GM21390 (cell line): ENCODE measurements at regions not wholly inside any gene's neighbourhood (a gene's known extent, or its start where the extent isn't known, plus 50 kb on each side); places are given as distances from the start of the nearest gene placed in this dataset.
"Not testable (repeated sequence)": the region's sequence is repeated elsewhere in the genome, so short reads cannot be mapped to it uniquely, and the experiment has no call there.

ENCODE experiments used
- ATAC-seq: cut with Tn5 transposase; IDR thresholded peaks from one replicate; pipeline ENCODE4 v1.9.1; 2021; ENCODE audit not compliant: unreplicated experiment

DNA sequence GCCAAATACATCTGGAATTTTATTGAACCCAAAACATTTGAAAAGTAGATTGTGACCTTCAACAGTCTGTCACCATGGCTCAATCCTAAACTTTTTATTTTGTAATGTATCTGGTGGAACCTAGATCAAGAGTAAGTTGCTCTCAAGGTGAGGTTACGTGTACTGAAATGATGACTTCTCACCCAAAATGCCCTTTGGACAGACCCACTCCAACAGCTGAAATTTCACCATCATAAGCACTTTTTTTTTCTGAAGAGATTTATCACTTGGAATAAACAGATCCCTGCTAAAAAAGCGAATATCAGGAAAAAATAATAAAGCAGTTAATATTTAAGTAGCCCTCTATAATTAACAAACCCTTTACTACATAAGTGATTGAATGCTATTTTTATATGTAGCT lies 155.0 kb upstream of the FBXL7 start:
- no peak for ATAC-seq

DNA sequence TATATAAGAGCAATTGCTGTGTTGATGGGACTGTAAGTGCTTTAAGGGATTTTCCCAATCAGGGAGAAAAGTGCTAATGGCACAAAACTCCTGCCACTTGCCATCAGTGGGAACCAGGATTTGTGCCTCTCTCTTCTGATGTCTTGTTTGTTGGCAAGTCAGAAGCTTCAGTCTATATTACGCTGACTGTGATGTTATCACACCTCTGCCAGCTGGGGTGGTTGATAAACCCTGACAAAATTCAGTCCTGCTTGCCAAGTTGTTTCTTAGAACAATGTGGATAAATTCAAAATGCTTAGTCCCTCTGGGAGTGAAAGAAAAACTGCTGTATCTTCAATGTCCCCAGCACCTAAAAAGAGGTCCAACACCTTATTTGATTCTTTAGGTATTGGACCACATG lies 161.4 kb upstream of the FBXL7 start:
- no peak for ATAC-seq

DNA sequence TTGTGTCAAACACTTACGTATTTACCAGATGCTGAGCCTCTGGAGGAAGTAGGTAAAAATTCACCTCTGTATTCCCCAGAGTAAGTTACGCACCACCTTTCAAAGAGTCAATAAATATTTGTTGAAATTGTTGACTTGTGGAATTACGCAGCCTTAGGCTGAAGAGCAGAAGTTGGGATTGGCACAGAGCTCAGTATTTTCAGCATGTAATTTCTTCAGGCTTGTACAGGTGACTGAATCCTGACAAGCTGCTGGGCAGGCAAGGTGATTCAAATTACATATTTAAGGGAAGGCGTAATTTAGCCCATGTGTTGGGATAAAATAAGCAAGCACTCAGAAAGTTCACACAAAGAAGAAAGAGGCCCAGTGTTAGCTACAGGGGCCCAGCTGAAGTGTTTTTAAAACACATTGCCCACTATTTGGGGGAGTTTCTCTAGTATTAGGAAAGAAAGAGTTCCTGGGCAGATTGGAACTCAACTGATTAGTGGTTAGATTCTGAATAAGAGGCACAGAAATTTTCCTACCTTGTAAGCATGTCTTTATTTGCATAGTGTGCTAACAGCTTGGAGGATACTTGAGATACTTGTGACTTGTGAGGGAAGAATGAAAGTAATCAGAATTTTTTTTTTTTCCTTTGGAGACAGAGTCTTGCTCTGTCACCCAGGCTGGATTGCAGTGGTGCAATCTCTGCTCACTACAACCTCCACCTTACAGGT lies 165.3 kb upstream of the FBXL7 start:
- ATAC-seq = no peak

DNA sequence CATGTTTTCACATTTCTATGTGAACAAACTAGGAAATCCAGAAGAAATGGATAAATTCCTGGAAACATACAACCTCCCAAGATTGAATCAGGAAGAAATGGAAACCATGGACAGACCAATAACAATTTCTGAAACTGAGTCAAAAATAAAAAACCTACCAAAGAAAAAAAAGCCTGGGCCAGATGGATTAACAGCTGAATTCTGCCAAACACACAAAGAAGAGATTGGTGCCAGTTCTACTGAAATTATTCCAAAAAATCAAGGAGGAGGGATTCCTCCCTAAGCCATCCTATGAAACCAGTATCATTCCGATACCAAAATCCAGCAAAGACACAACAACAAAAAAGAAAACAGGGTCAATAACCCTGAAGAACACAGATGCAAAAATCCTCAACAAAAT lies 166.9 kb upstream of the FBXL7 start:
- no peak for ATAC-seq

DNA sequence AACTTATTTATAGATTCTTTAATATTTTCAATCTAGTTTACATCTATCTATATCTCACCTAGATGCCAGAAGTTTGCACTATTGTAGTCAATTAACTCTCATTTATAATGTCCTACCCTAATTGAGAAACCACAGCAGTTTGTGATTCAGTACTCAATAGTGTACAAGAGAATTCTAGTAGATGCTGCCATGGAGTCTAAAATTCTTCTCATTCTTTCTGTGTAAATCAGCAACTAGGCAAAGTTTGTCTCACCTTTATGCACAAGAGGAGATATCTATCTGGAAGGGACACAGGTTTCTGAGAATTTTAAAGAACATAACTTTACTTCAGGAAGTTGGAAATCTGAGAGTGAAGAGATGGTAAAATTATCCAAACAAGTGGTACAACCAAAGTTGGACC lies 173.0 kb upstream of the FBXL7 start:
- ATAC-seq = no peak

DNA sequence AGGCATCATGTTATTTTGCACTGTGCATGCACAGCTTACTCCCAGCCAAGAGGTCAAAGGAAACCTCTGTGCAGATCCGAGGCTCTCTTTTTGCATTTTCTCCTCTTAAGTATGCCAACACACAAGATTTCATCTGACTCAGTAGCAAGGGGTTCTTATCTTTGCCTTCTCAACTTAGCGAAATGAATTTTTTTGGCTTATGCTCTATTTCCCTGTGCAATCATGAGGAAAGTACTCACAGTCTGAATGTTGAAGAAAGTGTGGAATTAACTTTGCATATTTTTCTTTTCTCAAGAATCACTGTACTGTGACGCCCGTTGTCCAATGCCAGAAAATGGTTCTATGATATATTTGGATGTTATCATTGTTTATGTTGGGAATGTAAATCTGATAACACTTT lies 173.5 kb upstream of the FBXL7 start:
- ATAC-seq = no peak

DNA sequence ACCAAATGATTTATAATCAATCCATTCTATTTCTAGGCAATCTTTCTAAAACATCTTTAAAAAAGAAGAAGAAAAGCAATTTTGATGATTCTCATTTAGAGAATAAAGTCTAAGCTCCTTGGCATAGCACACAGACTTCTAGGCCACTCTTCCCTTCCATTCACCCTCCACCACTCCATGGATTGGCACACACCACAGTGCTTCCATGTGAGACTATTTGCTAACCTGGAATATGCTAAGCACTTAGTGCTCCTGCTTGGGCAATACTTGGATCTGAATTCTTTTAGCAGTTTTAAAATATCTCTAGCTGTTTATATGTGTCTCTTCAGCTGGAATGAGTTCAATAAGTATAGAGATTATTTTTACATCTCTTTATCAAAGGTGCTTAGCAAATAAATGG lies 177.6 kb upstream of the FBXL7 start:
- ATAC-seq = no peak

DNA sequence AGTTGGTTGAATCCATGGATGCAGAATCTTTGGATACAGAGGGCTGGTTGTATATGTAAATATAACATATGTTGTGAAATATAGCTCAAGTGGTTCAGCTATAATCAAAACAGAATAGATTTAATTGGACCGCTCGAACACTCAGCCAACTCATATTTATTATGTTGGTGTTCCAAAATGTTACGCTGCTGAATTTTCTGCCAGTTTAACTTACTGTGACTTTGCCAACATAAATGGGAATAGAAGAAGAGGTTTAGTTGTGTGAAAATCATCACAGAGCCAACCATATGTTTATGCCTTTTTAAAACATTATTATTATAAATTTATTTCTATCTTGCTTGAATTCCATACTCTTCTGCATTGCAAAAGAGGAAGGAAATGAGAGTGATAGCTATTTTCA lies 178.2 kb upstream of the FBXL7 start:
- no peak for ATAC-seq

DNA sequence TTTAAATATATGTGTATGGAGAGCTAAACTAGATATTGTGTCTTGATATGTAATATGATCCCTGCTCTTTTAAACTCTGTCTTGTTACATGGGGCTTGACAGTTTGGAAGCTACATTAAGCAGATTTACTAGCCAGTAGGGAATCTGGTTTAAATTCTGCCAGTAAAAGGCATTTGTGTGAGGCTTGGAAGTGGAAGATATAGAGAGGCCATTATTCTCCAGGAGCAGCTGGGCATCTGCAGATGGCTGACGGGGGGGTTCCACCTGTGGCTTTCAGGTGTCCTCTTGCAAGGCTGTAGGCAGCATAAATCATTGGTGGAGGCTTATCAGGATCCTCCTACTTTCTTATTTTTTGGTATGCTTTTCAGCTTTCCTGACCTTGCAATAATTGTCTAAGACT lies 179.1 kb upstream of the FBXL7 start:
- no peak for ATAC-seq

DNA sequence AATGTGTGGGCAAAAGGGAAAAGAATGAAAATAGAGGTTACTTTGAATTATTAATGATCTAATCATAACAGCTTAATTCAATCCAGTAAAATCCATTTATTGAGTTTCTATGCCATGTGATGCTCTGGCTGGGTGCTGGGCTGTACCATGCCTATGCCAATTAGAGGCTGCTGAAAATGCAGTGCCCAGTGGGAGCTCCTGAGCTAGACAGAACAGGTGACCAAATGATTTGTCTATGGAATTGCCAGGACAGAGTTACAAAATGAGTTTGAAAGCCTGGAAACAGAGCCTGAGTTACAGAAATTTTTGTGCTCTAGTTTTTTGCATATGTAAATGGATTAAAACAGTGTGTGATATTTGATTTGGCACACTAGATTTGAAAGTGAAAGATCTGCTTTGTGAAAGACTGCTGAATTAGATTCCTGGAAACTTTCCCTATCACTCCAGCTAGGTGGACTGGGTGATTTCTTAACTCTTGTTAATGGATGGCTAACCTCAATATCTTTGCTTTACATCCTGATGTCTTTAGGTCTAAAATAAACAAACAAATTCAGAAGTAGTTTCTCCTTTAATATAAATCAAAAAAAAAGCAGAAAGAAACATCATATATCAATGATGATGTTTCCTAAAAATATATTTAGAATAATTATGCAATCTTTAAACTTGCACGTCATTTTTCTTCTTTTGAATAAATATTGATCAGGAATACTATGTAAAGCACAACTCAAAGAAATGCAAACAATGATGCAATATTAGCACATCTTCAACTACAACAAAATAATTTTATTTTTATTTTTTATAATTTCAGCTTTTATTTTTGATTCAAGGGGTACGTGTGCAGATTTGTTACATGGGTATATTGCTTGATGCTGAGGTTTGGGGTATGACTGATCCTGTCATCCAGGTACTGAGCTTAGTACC lies 194.8 kb upstream of the FBXL7 start:
- ATAC-seq = no peak

DNA sequence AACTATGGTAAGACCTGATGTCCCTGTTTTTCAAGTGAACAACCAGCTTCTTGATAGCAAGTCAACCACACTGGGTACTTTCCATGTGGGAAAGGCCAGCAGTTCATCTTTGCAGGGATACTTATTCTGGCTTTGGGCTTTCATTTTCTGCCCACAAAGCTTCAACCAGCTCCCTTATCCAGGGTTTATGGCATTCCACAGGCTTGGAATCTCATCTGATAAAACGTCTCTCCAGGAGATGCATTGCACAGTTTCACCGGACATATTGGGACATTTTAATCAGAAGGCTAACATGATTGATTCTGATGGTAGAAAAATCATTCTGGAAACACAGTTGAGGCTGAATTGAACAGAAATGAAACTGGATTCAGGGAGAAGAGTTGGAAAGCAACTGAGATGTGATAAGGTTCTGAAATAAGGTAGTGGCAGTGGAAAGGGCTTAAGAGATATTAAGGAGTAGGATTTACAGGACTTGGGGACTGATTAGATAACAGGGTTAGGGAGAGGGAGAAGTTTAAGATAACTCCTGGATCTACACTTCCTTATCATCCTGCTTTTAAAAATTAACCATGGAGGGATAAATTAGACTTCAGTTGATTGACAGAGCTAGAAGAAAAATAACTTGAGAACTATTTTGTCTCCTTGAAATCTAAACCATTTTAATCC lies 195.8 kb upstream of the FBXL7 start:
- no peak for ATAC-seq

DNA sequence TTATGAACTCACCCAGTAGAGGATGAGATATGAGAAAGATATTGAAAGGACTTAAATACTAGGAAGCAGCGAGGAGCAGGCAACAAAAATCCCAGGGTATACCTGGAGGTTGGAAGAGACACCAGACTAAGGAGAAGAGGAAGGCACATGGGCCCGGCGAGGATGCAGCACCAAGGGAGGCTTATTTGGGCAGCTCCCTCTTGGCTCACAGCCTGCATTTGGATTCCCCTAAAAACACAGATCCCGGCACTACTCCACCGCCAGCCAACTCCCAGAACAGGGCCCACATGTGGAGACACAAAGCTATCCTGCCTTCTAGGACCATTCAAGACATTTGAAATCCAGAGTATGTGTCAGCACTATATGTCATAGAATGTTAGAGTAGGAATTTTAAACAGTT lies 199.8 kb upstream of the FBXL7 start:
- no peak for ATAC-seq

DNA sequence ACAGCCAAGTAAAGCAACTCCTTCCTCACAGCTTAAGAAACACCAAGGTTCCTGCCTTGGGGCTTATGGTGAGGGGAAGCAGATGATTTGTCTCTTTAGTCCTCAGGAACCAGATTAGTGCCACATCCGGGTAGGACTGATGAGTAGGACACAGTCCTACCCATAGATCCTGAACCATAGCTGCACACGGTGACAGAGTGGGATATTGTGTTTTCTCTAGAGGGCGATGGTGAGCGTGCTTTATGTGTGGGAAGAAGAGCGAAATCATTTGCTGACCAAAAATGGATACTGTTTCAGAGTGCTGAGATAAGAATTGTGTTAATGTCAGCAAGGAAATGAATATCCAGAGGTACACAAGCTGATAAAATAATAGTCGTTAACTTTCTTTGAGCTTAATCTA lies 209.0 kb upstream of the FBXL7 start:
- ATAC-seq = no peak

DNA sequence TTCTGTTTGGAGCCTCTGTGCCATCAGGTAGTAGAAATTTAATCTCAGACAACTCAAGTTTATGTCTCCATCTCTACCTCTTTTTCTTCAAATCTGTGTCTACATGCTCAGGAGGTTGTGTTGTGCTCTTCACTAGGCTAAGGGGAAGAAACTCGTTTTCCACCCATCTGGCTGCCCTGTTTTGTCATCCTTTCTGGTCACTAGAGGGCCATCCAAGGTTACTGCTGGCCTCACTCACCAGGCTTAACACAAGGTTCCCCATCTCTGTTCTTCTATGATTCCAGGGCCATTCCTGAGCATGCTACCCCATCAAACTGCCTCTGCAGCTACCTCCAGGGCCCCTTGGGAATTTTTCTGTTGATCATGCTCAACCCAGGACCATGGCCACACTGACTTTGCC lies 213.3 kb upstream of the FBXL7 start:
- no peak for ATAC-seq

DNA sequence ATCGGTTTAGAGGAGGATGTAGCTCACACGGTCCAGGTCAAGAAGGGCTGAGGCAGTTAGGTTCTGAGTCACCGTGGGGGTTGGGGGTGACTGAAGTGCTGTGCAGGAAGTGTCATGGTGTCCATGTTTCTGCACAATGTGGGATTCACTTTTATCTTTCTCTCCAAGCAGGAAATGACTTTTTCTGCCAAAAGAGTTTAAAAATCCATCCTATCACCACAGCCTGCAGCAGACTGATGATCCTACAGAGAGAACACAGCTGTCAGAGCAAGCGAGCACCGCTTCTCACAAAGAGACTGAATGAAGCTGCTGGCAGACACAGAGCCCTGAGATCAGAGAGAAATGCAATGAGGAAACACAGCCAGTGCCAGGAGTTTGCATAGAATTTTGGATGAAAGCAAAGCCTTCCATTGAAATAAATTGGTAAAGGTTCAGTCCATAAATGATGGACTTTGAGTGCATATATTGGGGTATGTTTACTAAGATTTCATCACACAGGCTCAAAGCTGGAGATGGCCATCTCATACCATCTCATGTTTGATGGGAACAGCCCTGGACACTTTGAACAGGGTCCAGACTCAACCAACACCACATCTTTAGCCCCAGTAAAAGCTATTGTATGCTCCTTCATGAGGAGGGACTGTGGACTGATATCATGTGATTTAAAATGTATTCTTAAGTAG lies 213.9 kb upstream of the FBXL7 start:
- ATAC-seq = no peak

DNA sequence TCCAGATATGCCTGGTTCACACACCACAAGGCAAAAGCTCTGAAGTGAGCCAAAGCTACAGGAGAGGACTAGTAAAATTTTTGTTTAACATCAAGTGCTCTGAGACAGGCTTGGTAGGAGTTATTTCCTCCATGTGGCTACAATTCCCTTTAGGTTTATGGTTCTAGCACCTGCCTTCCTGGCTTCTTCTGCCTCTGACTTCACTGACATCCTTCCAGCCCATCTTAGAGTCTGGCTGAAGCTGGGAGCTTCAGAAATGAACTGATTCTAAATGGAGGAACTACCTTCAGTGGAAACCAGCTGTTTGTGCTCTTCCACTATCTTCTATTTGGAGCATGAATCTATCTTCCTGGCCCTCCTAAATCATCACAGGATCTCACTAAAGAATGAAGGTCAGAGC lies 215.3 kb upstream of the FBXL7 start:
- no peak for ATAC-seq

DNA sequence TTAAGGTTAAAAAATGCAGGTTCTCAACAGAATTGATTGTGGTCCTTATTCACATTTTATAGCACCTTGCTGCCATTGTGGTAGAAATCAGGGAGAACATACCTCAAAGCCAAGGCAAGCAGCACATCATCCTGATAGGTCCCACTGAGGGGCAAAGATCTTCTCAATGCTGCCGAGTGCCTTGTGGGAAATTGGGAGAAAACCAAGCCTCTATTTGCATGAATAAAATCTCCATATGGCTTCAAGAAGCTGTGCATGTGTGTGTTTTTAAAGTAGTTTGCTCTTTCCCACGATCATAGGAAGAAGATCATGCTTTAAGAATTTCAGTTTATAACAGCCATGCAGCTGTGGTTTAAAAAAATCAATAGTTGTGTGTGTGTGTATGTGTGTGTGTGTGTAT lies 216.9 kb upstream of the FBXL7 start:
- ATAC-seq = no peak

DNA sequence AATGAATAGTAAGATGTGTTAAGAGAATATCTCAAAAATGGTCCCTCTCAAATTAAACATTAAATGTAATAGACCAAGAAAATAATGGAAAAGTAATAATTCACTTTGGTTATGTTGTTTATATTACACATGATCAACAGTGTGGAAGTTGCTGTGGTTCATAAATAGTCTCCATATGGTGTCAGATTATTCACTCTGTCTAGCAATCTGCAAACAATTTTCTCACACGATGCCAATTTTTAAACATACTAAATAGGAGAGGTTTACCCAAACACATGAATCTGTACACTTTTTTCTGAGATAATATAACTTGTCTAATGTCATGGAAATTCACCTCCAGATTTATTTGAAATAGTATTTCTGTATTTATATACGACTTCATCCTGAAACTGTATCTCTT lies 217.4 kb upstream of the FBXL7 start:
- ATAC-seq = no peak

DNA sequence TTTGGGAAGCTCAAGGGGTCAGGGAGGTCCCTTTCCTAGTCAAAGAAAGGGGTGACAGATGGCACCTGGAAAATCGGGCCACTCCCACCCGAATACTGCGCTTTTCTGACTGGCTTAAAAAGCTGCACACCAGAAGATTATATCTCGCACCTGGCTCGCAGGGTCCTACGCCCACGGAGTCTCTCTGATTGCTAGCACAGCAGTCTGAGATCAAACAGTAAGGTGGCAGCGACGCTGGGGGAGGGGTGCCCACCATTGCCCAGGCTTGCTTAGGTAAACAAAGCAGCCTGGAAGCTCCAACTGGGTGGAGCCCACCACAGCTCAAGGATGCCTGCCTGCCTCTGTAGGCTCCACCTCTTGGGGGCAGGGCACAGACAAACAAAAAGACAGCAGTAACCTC lies 228.4 kb upstream of the FBXL7 start:
- not testable (repeated sequence) for ATAC-seq

DNA sequence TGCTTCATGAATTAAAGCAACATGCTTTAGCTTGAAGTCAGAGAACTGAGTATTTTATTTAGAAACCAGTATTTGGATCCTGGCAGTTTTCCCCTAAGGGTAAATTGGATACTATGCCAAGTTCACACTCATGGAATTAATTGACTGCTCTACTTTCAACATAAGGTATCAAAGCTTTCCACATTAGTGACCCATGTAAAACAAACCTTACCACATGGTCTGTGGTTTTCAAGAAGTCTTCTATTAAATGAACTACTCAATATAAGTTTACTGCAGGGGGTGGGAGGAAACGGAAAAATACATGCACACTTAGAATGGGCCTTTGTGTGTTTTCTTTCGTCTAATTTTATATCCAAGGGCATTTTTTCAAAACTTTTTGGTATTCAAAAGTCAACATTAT lies 232.0 kb upstream of the FBXL7 start:
- ATAC-seq = no peak

DNA sequence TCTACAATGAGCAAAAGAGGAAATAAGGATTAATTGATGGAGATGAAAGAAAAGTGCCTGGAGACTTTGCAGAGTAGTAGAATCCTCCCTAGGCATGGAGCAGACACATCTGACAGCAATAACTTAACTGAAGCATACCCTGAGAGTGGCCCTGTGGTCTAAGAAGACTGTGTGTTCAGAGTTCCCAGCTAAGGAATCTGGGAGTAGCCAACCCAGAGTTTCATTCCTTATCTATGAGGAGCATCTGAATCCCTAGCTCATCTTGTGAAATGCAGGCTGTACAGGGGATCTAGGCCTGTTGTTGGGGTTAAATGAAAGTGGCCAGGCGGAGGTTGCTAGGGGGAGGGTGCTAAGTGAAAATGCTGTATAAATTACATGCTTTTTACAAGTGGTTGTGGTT lies 233.1 kb upstream of the FBXL7 start:
- no peak for ATAC-seq
